GM18505 (cell line): ENCODE measurements at regions not wholly inside any gene's neighbourhood (a gene's known extent, or its start where the extent isn't known, plus 50 kb on each side); places are given as distances from the start of the nearest gene placed in this dataset.

Experiments
- ATAC-seq: cut with Tn5 transposase; IDR thresholded peaks from one replicate; pipeline ENCODE4 v1.9.1; 2021; ENCODE audit not compliant: unreplicated experiment
- POLR2A ChIP-seq: IDR thresholded peaks from 4 replicates; pipeline ENCODE4 v1.6.1; 2011; ENCODE audit warnings: borderline replicate concordance; ENCODE audit not compliant: insufficient read depth, insufficient read length; ENCODE audit errors: extremely low read depth

- ATAC-seq: no peak
- no peak for TF ChIP-seq POLR2A
Measured at GRCh38 chr5:90017239-90017638, 392.3 kb downstream of the CETN3 start.

- ATAC-seq: peak; percentile 91
- TF ChIP-seq POLR2A: no peak
Measured at GRCh38 chr5:90015584-90016018, 394.0 kb downstream of the CETN3 start.

GRCh38 chr5:90014420-90014819, 395.1 kb downstream of the CETN3 start:
- TF ChIP-seq POLR2A: no peak
- peak; percentile 80 for ATAC-seq

DNA sequence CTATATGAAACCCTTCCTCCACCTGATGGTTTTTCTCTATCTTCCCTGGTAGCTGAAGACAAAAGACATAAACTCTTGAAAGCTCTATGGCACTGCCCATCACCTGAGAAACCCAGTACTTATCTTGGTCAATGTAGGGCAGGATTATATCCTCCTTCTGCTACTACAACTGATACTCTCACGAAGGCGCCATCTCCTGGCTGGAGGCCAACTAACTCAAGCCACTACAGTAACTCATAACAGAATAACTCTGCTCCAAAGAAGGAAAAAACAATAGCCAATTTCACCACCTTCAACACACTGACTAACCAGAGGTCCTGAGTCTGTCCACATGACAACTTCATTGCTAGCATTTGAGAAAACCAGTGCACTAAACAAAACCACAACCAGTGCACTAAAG, 409.2 kb downstream of the CETN3 start:
- no peak for TF ChIP-seq POLR2A

DNA sequence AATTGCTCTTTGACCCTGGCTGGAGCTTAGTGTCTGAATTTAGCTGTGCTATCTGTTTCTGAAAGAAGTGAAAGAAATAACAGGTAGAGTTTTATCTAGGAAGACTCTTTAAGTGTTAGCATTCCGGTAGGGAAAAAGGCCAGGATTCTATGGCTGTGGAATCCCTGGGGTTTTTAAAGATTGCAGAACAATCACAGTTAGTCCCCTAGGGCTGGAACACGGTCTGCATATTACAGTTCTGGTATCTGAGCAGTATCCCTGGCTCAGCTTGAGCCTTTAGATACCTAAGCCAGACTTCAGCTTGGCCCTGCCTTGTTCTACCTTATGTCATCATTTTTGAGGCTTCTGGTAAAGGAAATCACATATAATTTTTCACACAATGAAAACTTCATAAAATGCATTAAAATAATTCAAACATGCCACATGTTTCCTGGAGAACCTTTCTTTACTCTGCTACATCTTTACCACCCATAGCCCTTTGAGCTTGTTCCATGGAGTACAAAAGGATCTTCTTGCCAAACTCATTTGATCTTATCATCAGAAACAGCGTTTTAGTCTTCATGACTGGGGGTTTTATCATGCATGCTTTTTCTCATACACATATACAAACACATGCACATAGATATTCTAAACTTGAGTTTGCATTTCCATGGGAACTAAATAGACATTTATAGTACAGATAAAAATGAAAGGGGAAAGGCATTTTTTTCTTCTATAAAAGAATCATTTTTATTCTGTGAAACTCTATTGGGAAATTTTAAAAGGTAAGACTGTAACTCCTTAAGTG, 410.8 kb downstream of the CETN3 start:
- no peak for TF ChIP-seq POLR2A
- no peak for ATAC-seq

More for the DNA sequence above, 409.2 kb downstream of the CETN3 start:
- ATAC-seq: no peak

DNA sequence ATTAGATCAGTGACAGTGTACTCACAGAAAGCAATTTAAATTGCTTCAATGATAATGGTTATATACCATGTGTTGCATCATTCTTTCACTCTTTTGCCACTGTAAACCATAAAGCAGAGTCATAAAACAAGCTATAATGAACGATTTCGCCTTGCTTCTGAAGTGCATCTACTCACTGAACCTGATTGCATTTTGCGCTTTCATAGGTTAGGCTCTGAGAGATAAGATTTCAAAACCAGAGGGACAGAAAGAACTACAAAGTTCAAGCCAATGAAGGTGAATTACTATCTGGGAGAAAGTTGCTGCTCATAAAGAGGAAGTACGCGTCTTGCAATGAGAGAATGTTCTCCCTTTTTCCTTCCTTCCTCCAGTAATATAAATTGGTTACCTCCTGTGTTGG, 412.7 kb downstream of the CETN3 start:
- no peak for ATAC-seq
- TF ChIP-seq POLR2A: no peak

DNA sequence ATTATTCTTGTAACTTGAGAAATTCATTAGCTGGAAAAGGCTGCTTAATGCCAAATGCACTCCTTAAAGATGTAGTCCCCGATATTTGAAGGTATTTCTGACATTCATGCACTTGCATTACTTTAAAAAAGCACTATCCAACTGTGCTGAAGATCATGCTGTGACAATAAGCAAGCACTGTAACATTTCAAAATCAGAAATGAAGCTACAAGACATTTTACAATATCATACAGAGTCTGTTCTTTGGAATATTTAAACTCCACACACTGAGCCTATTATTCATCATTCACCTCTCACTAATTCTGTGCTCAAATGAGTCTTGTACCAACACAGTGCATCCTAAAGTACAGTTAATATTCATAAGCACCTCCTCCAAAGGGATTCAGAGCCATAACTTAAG, 413.2 kb downstream of the CETN3 start:
- no peak for ATAC-seq
- TF ChIP-seq POLR2A: no peak

DNA sequence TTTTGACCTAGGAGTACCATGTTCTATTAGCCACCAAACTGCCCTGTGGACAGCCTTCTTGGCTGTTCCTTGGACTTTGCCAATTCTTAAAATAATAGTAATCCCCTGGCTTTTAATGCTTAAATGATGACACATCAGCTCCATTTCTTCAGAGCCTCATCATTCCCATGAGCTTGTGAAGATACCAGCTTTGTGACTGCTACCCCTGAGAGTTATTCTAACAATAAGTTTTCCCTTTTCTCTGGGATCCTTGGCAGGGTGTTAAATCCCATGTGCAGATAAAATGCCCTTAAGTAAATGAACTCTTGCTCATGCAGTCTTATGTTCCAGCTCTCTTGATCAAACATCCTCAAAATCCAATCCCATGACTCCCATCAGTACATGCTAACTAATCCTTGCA, 415.3 kb downstream of the CETN3 start:
- TF ChIP-seq POLR2A: no peak
- ATAC-seq: no peak

GRCh38 chr5:89992201-89992600, 417.4 kb downstream of the CETN3 start:
- TF ChIP-seq POLR2A: no peak

GRCh38 chr5:89991592-89991991, 418.0 kb downstream of the CETN3 start:
- ATAC-seq: no peak
- no peak for TF ChIP-seq POLR2A

More at GRCh38 chr5:89992201-89992600, 417.4 kb downstream of the CETN3 start:
- no peak for ATAC-seq

- no peak for ATAC-seq
- TF ChIP-seq POLR2A: no peak
Measured at GRCh38 chr5:89989776-89990175, 419.8 kb downstream of the CETN3 start.

- ATAC-seq: no peak
- TF ChIP-seq POLR2A: no peak
Measured at GRCh38 chr5:89988998-89989655, 420.4 kb downstream of the CETN3 start.

GRCh38 chr5:89988129-89988810, 421.3 kb downstream of the CETN3 start:
- ATAC-seq: no peak
- TF ChIP-seq POLR2A: no peak
